Transverse colon (tissue), 3 donors: ENCODE measurements at regions not wholly inside any gene's neighbourhood (a gene's known extent, or its start where the extent isn't known, plus 50 kb on each side); places are given as distances from the start of the nearest gene placed in this dataset.

ENCODE experiments used
- CTCF ChIP-seq, 5 experiments: fragments of 200-600 bp in 3 of 5; fragments of 450-650 bp in 2 of 5; sonication (generic) in 3 of 5; IDR thresholded peaks; 1 replicate in 2 of 5; 2 replicates in 3 of 5; pipeline ENCODE4 v1.5.1; 2016 to 2017; ENCODE audit warnings: antibody characterized with exemption in 5 of 5, inconsistent platforms in 3 of 5, mild to moderate bottlenecking in 2 of 5, moderate library complexity in 1 of 5
- POLR2A ChIP-seq: fragments of 450-650 bp; IDR thresholded peaks from one replicate; pipeline ENCODE4 v1.6.1; 2016; ENCODE audit warnings: antibody characterized with exemption, mild to moderate bottlenecking, moderate library complexity

GRCh38 chr21:16651956-16652355, 860.9 kb upstream of the CXADR start:
- no peak for TF ChIP-seq CTCF (IDR thresholded peaks at IDR 0.05)
- no peak for TF ChIP-seq POLR2A
